ENCODE measurements at regions not wholly inside any gene's neighbourhood (a gene's known extent, or its start where the extent isn't known, plus 50 kb on each side); places are given as distances from the start of the nearest gene placed in this dataset.

DNA sequence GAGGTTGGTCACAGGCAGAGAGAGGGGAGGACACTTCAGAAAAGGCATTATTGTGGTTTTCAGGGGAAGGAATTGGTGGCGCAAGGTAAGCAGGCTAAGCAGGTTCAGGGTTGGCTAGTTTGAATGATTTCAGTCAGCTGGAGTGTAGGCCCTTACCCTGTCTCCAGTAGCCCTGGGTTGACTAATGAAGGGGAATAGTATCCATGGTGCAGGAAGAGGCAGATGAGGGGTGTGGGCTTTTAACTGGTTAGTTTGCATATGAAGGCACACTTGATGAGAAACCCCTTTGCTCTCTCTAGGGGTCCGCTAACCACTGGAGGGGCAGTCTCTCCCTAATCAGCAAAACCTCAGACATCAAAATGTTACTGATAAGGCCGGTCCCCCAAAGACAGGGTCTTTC, 249.7 kb downstream of the AASDHPPT start:
- TF ChIP-seq, protein P1, sequence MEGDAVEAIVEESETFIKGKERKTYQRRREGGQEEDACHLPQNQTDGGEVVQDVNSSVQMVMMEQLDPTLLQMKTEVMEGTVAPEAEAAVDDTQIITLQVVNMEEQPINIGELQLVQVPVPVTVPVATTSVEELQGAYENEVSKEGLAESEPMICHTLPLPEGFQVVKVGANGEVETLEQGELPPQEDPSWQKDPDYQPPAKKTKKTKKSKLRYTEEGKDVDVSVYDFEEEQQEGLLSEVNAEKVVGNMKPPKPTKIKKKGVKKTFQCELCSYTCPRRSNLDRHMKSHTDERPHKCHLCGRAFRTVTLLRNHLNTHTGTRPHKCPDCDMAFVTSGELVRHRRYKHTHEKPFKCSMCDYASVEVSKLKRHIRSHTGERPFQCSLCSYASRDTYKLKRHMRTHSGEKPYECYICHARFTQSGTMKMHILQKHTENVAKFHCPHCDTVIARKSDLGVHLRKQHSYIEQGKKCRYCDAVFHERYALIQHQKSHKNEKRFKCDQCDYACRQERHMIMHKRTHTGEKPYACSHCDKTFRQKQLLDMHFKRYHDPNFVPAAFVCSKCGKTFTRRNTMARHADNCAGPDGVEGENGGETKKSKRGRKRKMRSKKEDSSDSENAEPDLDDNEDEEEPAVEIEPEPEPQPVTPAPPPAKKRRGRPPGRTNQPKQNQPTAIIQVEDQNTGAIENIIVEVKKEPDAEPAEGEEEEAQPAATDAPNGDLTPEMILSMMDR (IDR thresholded peaks at IDR 0.05): no peak
- no peak for TF ChIP-seq POLR2A (IDR thresholded peaks at IDR 0.05)
- no peak for TF ChIP-seq POLR2AphosphoS5 (IDR thresholded peaks at IDR 0.05)

Data from breast epithelium (tissue), 3 donors.